Lower lobe of right lung (tissue), 2 donors: ENCODE measurements at regions not wholly inside any gene's neighbourhood (a gene's known extent, or its start where the extent isn't known, plus 50 kb on each side); places are given as distances from the start of the nearest gene placed in this dataset.

Experiments
- ATAC-seq, 2 donors: fragments of 200-7000 bp; cut with Tn5 transposase; one replicate each; pipeline ENCODE4 v1.9.1; 2020 to 2022; ENCODE audit warnings: mild to moderate bottlenecking in 2 of 2, moderate library complexity in 2 of 2
- DNase-seq: peaks from one replicate; pipeline ENCODE4 v3.0.0-alpha.2; 2020
- H3K27ac ChIP-seq: fragments of 200-600 bp; one replicate; pipeline ENCODE4 v1.8.0; 2022
- H3K27me3 ChIP-seq: fragments of 200-600 bp; one replicate; pipeline ENCODE4 v1.8.0; 2022; ENCODE audit warnings: low read depth
- H3K36me3 ChIP-seq: fragments of 200-600 bp; one replicate; pipeline ENCODE4 v1.8.0; 2022; ENCODE audit warnings: mild to moderate bottlenecking
- H3K4me1 ChIP-seq: fragments of 200-600 bp; one replicate; pipeline ENCODE4 v1.8.0; 2022
- H3K4me3 ChIP-seq: fragments of 200-600 bp; one replicate; pipeline ENCODE4 v1.8.0; 2022; ENCODE audit warnings: mild to moderate bottlenecking
- H3K9me3 ChIP-seq: fragments of 200-600 bp; one replicate; pipeline ENCODE4 v1.8.0; 2022
- intact Hi-C: fragments of 100-400 bp; cut with DNase I; formaldehyde crosslinking; loops from one replicate; pipeline ENCODE4 v1.11.0; 2022
- TF ChIP-seq, protein P1 (sequence below): fragments of 200-600 bp; IDR thresholded peaks from one replicate; pipeline ENCODE4 v1.8.0; 2022; ENCODE audit warnings: antibody characterized with exemption, mild to moderate bottlenecking
- donor health status: DM: no; HTN: yes; CAD: no; lungs with severe emphysema.

DNA sequence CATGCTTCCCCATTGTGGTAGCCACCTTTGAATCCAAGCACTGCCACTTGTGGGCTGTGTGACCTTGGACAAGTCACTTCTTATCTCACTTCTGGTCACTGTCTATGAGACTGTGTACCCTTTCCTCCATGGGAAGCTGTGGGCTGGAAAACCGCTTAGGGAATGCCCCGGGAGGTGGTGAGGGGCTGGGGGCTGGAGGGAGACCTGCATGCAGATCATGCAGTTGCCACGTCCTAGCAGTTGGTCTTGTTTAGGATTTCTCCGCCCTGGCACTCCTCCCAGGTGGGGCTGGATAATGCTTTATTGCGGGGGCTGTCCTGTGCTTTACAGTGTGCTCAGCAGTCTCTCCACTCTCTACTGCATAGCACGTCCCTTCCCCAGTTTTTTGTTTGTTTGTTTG, 62.9 kb upstream of the OPN4 start:
- Histone ChIP-seq H3K4me3 (no peak overlapping the region), H3K9me3 (no peaks in the 10 kb centered on the region), H3K4me1 (no peaks in the 10 kb centered on the region), H3K36me3 (no peaks in the 10 kb centered on the region), H3K27me3 (no peaks in the 10 kb centered on the region), H3K27ac (no peak overlapping the region)
- no peak for ATAC-seq
- intact Hi-C loops: no loop called here
- DNase-seq: no peak
- TF ChIP-seq, protein P1, sequence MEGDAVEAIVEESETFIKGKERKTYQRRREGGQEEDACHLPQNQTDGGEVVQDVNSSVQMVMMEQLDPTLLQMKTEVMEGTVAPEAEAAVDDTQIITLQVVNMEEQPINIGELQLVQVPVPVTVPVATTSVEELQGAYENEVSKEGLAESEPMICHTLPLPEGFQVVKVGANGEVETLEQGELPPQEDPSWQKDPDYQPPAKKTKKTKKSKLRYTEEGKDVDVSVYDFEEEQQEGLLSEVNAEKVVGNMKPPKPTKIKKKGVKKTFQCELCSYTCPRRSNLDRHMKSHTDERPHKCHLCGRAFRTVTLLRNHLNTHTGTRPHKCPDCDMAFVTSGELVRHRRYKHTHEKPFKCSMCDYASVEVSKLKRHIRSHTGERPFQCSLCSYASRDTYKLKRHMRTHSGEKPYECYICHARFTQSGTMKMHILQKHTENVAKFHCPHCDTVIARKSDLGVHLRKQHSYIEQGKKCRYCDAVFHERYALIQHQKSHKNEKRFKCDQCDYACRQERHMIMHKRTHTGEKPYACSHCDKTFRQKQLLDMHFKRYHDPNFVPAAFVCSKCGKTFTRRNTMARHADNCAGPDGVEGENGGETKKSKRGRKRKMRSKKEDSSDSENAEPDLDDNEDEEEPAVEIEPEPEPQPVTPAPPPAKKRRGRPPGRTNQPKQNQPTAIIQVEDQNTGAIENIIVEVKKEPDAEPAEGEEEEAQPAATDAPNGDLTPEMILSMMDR: no peak

DNA sequence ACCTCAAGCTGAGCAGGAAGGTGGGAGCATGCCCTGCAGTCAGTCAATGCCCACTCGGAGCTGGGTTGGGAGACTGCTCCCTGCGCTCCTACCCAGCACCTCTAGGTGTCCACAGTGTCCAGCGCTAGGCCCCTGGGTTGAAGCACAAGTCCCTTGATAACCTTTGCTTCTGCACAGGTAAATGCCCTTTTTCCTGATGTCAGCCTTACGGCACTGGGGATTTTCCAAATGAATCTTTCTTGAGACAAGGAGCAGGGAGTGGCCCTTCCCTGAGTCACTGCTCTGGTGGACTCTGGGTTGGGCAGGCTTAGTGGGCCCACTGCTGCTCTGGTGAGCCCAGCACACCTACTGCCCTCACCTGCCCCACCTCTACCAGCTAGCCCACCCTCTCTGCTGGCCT, 61.9 kb upstream of the OPN4 start:
- H3K27ac ChIP-seq: no peak overlapping the region
- H3K4me3 ChIP-seq: no peak overlapping the region
- no peaks in the 10 kb centered on the region for H3K36me3 ChIP-seq
- no peaks in the 10 kb centered on the region for H3K9me3 ChIP-seq
- TF ChIP-seq, protein P1: no peak
- no peaks in the 10 kb centered on the region for H3K4me1 ChIP-seq
- DNase-seq (no peak), ATAC-seq (peak; percentile 45 to 53)
- intact Hi-C loops: no loop called here
- no peaks in the 10 kb centered on the region for H3K27me3 ChIP-seq

DNA sequence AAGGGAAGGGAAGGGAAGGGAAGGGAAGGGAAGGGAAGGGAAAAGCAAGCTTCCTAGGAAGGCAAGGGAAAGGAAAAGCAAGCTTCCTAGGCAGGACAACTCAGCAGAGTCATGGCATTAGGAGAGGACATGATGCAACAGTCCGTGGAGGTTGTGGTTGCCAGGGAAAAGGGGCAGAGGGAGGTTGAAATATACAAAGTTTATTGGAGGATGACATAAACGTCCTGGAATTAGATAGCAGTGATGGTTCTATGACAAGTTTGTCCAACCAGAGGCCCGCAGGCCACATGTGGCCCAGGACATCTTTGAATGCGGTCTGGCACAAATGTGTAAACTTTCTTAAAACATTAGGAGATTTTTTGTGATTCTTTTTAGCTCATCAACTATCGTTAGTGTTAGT, 59.8 kb upstream of the OPN4 start:
- TF ChIP-seq, protein P1: no peak
- DNase-seq (no peak), ATAC-seq (no peak)
- no peaks in the 10 kb centered on the region for H3K36me3 ChIP-seq
- H3K4me1 ChIP-seq: no peaks in the 10 kb centered on the region
- intact Hi-C loops: no loop called here
- H3K27me3 ChIP-seq: no peaks in the 10 kb centered on the region
- H3K4me3 ChIP-seq: no peak overlapping the region
- no peak overlapping the region for H3K27ac ChIP-seq
- H3K9me3 ChIP-seq: no peaks in the 10 kb centered on the region

DNA sequence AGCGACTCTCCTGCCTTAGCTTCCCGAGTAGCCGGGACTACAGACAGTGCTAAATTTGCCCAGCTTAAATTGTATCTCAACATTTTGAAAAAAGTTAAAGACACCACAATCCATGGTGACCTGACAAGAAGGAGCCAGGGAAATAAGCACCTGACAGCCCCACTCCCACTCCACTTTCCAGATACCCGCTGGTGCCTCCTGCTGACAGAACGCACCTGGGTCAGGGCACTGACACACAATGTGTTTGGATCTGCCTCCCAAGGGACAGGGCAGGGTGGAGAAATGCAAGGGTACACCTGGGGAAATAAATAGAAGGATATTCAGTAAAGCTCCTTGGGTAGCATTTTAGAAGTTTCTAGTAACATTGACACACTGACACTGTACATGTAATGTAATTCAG, 58.9 kb upstream of the OPN4 start:
- H3K4me3 ChIP-seq: no peak overlapping the region
- DNase-seq: no peak
- H3K27me3 ChIP-seq: no peaks in the 10 kb centered on the region
- H3K36me3 ChIP-seq: no peaks in the 10 kb centered on the region
- TF ChIP-seq, protein P1: no peak
- H3K9me3 ChIP-seq: no peaks in the 10 kb centered on the region
- ATAC-seq: no peak
- intact Hi-C loops: no loop called here
- H3K27ac ChIP-seq: no peak overlapping the region
- H3K4me1 ChIP-seq: no peaks in the 10 kb centered on the region

DNA sequence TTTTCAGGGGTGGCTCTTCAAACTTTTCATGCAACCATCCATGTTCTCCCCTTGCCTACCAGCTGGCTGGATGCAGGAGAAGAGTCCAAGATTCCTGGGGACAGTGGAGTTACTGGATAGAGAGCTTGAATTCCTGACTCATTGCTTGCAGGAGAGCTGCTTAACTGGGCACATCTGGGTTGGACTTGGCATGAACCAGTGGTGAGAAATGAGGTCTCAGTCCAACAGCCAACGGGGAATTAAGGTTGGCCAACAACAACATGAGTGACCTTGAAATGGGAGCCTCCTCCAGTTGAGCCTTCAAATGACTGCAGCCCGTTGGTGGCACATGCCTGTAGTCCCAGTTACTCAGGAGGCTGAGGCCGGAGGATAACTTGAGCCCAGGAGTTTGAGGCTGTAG, 58.1 kb upstream of the OPN4 start:
- no peaks in the 10 kb centered on the region for H3K27me3 ChIP-seq
- no peak overlapping the region for H3K27ac ChIP-seq
- DNase-seq (no peak), ATAC-seq (no peak)
- H3K9me3 ChIP-seq: no peaks in the 10 kb centered on the region
- no peak overlapping the region for H3K4me3 ChIP-seq
- H3K4me1 ChIP-seq: no peaks in the 10 kb centered on the region
- intact Hi-C loops: no loop called here
- TF ChIP-seq, protein P1: no peak
- no peaks in the 10 kb centered on the region for H3K36me3 ChIP-seq

DNA sequence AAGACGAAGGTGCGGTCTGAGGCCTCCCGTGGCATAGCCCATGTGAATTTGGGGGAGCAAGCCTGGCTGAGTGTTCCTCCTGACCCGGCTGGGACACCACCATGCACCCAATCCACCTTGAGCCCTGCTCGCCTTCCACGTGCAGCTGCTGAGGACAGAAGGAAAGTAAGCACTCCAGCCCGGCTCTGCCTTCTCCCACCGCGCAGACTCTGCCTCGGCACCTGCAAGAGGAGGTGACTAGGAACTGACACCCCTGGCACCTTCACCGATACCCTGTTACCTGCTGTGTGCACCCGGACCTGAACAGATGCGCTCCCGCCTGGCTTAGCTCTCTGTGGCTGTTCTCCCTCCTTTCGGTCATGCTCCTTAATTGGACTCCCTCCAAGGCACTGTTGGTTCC, 57.0 kb upstream of the OPN4 start:
- no peak for DNase-seq
- intact Hi-C loops: no loop called here
- H3K4me3 ChIP-seq: no peak overlapping the region
- H3K4me1 ChIP-seq: no peaks in the 10 kb centered on the region
- H3K9me3 ChIP-seq: no peaks in the 10 kb centered on the region
- TF ChIP-seq, protein P1: no peak
- H3K36me3 ChIP-seq: no peaks in the 10 kb centered on the region
- H3K27me3 ChIP-seq: no peaks in the 10 kb centered on the region
- no peak for ATAC-seq
- H3K27ac ChIP-seq: no peak overlapping the region
